Lower leg skin (tissue), 3 donors: ENCODE measurements at regions not wholly inside any gene's neighbourhood (a gene's known extent, or its start where the extent isn't known, plus 50 kb on each side); places are given as distances from the start of the nearest gene placed in this dataset.

Source experiments
- POLR2A ChIP-seq, 2 donors: fragments of 450-650 bp; IDR thresholded peaks; one replicate each; pipeline ENCODE4 v1.6.1; 2016 to 2017; ENCODE audit warnings: antibody characterized with exemption in 2 of 2, mild to moderate bottlenecking in 1 of 2, moderate library complexity in 1 of 2
- TF ChIP-seq, protein P1 (sequence below), 3 donors: fragments of 450-650 bp; IDR thresholded peaks; one replicate each; pipeline ENCODE4 v1.5.1; 2016; ENCODE audit warnings: antibody characterized with exemption in 3 of 3, mild to moderate bottlenecking in 3 of 3, moderate library complexity in 2 of 3

DNA sequence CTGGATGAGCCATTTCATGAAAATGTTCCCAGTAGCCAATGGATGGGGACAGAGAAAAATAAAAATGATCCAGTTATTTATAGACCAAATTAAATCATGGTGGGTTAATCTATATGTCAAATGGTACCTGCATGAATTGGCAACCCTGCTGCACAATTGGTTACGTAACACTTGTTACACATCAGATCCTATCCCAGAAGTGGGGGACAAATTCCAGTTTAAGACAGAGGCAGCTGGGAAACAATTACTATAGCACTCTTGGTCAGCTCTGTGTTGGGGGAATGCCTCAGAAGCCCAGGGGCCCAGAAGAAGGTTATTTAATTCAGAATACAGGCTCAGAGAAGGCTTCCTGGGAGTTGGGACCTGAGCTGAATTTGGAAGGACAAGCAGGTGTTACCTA lies 81.1 kb upstream of the FLT1 start:
- TF ChIP-seq, protein P1, sequence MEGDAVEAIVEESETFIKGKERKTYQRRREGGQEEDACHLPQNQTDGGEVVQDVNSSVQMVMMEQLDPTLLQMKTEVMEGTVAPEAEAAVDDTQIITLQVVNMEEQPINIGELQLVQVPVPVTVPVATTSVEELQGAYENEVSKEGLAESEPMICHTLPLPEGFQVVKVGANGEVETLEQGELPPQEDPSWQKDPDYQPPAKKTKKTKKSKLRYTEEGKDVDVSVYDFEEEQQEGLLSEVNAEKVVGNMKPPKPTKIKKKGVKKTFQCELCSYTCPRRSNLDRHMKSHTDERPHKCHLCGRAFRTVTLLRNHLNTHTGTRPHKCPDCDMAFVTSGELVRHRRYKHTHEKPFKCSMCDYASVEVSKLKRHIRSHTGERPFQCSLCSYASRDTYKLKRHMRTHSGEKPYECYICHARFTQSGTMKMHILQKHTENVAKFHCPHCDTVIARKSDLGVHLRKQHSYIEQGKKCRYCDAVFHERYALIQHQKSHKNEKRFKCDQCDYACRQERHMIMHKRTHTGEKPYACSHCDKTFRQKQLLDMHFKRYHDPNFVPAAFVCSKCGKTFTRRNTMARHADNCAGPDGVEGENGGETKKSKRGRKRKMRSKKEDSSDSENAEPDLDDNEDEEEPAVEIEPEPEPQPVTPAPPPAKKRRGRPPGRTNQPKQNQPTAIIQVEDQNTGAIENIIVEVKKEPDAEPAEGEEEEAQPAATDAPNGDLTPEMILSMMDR (IDR thresholded peaks at IDR 0.05): no peak
- TF ChIP-seq POLR2A (IDR thresholded peaks at IDR 0.05): no peak
